HL-60 (cell line): ENCODE measurements at regions not wholly inside any gene's neighbourhood (a gene's known extent, or its start where the extent isn't known, plus 50 kb on each side); places are given as distances from the start of the nearest gene placed in this dataset.
"Not testable (repeated sequence)": the region's sequence is repeated elsewhere in the genome, so short reads cannot be mapped to it uniquely, and the experiment has no call there.

ENCODE experiments used
- DNase-seq, 2 experiments: peaks; one replicate each; pipeline ENCODE4 v3.0.0-alpha.2; 2010 to 2020; ENCODE audit warnings: low read depth in 1 of 2, low spot score in 1 of 2
- H3K27ac ChIP-seq: fragments of 250-450 bp; sonication (Bioruptor Pico); replicated peaks from 2 replicates; pipeline ENCODE4 v1.5.1; 2020; ENCODE audit warnings: mild to moderate bottlenecking, moderate library complexity
- H3K27me3 ChIP-seq: fragments of 250-450 bp; sonication (Bioruptor Pico); 2 replicates; pipeline ENCODE4 v1.5.1; 2021; ENCODE audit warnings: mild to moderate bottlenecking, moderate library complexity; ENCODE audit not compliant: insufficient read depth, poor library complexity, severe bottlenecking
- H3K4me3 ChIP-seq: replicated peaks from 2 replicates; pipeline ENCODE4 v1.5.1; 2011; ENCODE audit warnings: mild to moderate bottlenecking, control low read depth, low read length; ENCODE audit not compliant: insufficient read depth
- GABPA ChIP-seq: IDR thresholded peaks from 2 replicates; pipeline ENCODE4 v1.6.1; 2012; ENCODE audit warnings: low read depth
- TF ChIP-seq, protein P1 (sequence below): IDR thresholded peaks from 2 replicates; pipeline ENCODE4 v1.6.1; 2012; ENCODE audit warnings: low read depth; ENCODE audit not compliant: insufficient replicate concordance
- TF ChIP-seq, protein P2 (sequence below): IDR thresholded peaks from one replicate; pipeline ENCODE4 v1.5.1; 2011; ENCODE audit warnings: low read length, control low read depth, inconsistent platforms; ENCODE audit not compliant: insufficient read depth

DNA sequence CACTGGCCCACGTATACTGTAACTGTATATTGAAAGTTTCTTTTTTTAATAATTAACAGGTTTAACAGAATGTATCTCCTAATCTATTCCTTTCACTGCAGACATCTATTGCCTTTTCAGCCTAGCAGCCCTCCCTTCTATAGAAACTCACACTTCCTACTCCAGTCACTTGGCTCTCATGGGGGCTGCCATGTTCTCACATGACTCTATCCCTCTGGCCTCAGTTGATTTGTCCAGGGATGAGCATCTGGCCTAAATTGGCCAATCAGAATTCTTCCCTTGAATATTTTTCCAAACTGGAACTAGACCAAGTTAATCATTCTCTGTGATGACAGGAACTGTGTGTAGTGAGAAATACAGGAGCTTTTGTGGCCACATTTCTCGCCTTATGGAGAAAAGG is 166.1 kb downstream of the DEFB131A start:
- H3K4me3 ChIP-seq, H3K27me3 ChIP-seq, H3K27ac ChIP-seq, DNase-seq: not testable (repeated sequence)

DNA sequence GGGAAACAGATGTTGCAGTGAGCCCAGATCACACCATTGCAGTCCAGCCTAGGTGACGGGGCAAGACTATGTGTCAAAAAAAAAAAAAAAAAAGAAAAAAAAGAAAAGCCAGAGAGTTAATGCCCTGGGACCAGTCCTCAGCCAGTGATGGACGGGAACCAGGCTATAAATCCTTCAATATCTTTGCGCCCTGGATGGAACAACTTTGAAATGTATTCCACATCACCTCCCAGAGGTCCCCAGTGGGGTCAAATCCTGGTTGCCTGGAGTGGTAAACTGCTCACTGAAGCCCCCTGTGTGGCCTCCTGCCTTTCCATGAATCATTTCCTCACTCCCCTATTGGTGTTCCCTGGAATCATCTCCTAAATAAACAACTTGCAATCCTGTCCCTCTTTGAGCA is 166.9 kb downstream of the DEFB131A start:
- no peak overlapping the region for H3K27ac ChIP-seq
- no peaks in the 10 kb centered on the region for H3K27me3 ChIP-seq
- no peak overlapping the region for H3K4me3 ChIP-seq
- TF ChIP-seq GABPA, result no peak
- TF ChIP-seq, protein P1, sequence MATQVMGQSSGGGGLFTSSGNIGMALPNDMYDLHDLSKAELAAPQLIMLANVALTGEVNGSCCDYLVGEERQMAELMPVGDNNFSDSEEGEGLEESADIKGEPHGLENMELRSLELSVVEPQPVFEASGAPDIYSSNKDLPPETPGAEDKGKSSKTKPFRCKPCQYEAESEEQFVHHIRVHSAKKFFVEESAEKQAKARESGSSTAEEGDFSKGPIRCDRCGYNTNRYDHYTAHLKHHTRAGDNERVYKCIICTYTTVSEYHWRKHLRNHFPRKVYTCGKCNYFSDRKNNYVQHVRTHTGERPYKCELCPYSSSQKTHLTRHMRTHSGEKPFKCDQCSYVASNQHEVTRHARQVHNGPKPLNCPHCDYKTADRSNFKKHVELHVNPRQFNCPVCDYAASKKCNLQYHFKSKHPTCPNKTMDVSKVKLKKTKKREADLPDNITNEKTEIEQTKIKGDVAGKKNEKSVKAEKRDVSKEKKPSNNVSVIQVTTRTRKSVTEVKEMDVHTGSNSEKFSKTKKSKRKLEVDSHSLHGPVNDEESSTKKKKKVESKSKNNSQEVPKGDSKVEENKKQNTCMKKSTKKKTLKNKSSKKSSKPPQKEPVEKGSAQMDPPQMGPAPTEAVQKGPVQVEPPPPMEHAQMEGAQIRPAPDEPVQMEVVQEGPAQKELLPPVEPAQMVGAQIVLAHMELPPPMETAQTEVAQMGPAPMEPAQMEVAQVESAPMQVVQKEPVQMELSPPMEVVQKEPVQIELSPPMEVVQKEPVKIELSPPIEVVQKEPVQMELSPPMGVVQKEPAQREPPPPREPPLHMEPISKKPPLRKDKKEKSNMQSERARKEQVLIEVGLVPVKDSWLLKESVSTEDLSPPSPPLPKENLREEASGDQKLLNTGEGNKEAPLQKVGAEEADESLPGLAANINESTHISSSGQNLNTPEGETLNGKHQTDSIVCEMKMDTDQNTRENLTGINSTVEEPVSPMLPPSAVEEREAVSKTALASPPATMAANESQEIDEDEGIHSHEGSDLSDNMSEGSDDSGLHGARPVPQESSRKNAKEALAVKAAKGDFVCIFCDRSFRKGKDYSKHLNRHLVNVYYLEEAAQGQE, result no peak
- TF ChIP-seq, protein P2, sequence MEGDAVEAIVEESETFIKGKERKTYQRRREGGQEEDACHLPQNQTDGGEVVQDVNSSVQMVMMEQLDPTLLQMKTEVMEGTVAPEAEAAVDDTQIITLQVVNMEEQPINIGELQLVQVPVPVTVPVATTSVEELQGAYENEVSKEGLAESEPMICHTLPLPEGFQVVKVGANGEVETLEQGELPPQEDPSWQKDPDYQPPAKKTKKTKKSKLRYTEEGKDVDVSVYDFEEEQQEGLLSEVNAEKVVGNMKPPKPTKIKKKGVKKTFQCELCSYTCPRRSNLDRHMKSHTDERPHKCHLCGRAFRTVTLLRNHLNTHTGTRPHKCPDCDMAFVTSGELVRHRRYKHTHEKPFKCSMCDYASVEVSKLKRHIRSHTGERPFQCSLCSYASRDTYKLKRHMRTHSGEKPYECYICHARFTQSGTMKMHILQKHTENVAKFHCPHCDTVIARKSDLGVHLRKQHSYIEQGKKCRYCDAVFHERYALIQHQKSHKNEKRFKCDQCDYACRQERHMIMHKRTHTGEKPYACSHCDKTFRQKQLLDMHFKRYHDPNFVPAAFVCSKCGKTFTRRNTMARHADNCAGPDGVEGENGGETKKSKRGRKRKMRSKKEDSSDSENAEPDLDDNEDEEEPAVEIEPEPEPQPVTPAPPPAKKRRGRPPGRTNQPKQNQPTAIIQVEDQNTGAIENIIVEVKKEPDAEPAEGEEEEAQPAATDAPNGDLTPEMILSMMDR, result no peak
- DNase-seq, result no peak

DNA sequence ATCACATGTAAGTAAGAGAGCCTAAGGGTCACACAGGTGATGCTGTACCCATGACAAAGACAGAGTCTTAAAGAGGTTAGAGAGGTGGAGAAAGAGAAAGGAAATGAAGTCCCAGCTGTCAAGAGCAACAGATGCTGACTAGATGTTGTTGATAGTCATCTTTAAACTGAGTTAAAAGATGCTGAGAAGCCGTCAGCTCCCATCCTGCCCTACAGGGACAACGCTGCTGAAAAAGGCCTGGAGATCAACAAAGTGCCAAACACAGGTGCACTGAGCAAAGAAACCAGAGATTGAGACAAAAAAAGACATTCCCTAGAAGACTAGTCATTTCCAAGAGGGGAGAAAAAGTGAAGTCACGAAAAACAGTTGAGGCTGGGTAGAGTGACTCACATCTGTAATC is 145.0 kb upstream of the DRD5 start:
- not testable (repeated sequence) for H3K27me3 ChIP-seq, DNase-seq, H3K27ac ChIP-seq, H3K4me3 ChIP-seq

DNA sequence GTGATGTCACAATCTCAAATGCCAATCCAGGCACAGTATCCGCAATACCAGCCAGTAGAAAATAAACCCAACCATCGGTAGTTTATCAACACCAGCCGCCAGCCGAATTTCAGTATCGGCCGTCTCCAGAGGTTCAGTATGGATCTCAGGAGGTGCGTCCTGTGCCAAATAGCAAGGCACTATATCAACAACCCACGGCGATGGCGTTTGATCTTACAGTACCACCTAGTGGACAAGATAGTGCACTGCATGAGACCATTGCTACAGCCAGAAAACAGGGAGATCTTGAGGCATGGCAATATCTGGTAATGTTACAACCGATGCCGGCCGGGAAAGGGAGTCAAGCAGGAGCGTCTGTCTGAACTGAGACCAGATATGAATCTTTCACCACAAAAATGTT is 121.8 kb upstream of the DRD5 start:
- TF ChIP-seq, protein P2, result peak; percentile 13
- not testable (repeated sequence) for H3K27ac ChIP-seq, H3K4me3 ChIP-seq, DNase-seq, H3K27me3 ChIP-seq

DNA sequence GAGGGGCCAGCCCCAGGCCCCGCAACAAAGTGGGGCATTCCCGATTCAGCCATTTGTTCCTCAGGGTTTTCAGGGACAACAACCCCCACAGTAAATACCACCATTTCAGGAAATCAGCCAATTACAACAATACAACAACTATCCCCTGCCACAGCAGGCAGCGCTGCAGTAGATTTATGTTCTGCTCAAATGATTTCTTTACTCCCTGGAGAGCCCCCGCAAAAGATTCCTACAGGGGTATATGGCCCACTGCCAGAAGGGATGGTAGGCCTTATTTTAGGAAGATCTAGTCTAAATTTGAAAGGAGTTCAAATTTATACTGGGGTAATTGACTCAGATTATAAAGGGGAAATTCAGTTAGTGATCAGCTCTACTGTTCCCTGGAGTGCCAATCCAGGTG is 120.5 kb upstream of the DRD5 start:
- not testable (repeated sequence) for H3K27ac ChIP-seq, H3K4me3 ChIP-seq, H3K27me3 ChIP-seq, DNase-seq

DNA sequence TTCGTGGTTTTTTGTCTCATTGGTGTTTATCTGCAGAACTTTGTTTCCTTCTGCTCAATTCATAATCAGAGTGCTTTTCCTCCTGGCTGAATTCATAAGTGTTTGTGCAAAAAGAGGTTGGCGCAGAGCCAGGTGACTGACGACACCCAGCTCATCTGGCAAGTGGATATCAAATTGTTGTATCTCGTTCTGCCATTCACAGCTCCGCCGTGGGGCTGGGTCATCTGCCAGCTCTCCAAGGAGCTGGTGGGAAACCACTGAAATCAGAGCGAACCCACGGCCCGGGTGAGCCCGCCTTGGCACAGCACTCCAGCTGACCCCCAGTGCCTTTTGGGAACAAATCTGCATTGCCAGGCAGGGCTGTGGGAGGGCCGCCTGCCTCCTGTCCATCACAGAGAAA is 110.7 kb upstream of the DRD5 start:
- not testable (repeated sequence) for DNase-seq, H3K27me3 ChIP-seq, H3K4me3 ChIP-seq, H3K27ac ChIP-seq

DNA sequence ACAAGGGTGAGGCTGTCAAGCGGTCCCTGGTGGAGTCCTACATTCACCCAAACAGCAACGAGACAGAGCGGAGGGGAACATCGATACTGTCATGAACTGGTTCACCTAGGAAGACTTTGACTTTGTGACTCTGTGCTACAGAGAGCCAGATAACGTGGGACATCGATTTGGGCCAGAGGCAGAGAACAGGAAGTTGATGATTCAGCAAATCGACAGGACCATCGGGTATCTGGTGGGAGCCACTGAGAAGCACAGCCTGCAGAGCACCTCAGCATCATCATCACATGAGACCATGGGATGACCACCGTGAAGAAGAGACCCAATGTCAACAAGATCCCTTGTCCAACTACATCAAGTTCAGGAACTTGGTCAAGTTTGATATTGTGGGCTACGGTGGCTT is 104.1 kb upstream of the DRD5 start:
- H3K4me3 ChIP-seq, H3K27me3 ChIP-seq, DNase-seq, H3K27ac ChIP-seq: not testable (repeated sequence)
